LNCAP (cell line): ENCODE measurements at regions not wholly inside any gene's neighbourhood (a gene's known extent, or its start where the extent isn't known, plus 50 kb on each side); places are given as distances from the start of the nearest gene placed in this dataset.

Experiments
- TF ChIP-seq, protein P1 (sequence below): fragments of 450-650 bp; IDR thresholded peaks from 2 replicates; pipeline ENCODE4 v1.5.1; 2017; ENCODE audit warnings: mild to moderate bottlenecking

- TF ChIP-seq, protein P1, sequence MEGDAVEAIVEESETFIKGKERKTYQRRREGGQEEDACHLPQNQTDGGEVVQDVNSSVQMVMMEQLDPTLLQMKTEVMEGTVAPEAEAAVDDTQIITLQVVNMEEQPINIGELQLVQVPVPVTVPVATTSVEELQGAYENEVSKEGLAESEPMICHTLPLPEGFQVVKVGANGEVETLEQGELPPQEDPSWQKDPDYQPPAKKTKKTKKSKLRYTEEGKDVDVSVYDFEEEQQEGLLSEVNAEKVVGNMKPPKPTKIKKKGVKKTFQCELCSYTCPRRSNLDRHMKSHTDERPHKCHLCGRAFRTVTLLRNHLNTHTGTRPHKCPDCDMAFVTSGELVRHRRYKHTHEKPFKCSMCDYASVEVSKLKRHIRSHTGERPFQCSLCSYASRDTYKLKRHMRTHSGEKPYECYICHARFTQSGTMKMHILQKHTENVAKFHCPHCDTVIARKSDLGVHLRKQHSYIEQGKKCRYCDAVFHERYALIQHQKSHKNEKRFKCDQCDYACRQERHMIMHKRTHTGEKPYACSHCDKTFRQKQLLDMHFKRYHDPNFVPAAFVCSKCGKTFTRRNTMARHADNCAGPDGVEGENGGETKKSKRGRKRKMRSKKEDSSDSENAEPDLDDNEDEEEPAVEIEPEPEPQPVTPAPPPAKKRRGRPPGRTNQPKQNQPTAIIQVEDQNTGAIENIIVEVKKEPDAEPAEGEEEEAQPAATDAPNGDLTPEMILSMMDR = no peak
These were observed 169.3 kb downstream of the PPARGC1A start for GRCh38 chr4:23720556-23720955.

- TF ChIP-seq, protein P1 = no peak
These were observed 171.4 kb downstream of the PPARGC1A start for GRCh38 chr4:23718435-23718834.

GRCh38 chr4:23717528-23718248, 172.2 kb downstream of the PPARGC1A start:
- TF ChIP-seq, protein P1 = peak; percentile 61

- TF ChIP-seq, protein P1 = no peak
These were observed 179.5 kb downstream of the PPARGC1A start for GRCh38 chr4:23710298-23710697.

DNA sequence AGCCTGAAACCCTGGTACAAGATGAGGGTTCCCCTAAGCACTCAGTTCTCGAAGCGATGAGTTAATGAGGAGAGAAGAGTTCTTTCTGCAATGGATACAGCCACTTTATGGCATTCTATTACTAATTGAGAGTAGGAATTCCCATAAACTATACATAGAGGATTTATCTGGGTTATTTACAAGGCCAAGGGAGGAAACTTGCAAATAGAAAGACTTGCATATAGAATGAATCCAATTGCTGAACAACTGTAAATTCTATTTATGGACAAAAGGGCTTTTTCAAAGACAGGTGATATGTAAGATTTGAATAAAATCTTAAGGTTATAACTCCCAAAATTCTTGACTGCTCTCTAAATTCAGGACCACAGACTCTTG, 182.2 kb downstream of the PPARGC1A start:
- TF ChIP-seq, protein P1 = no peak

DNA sequence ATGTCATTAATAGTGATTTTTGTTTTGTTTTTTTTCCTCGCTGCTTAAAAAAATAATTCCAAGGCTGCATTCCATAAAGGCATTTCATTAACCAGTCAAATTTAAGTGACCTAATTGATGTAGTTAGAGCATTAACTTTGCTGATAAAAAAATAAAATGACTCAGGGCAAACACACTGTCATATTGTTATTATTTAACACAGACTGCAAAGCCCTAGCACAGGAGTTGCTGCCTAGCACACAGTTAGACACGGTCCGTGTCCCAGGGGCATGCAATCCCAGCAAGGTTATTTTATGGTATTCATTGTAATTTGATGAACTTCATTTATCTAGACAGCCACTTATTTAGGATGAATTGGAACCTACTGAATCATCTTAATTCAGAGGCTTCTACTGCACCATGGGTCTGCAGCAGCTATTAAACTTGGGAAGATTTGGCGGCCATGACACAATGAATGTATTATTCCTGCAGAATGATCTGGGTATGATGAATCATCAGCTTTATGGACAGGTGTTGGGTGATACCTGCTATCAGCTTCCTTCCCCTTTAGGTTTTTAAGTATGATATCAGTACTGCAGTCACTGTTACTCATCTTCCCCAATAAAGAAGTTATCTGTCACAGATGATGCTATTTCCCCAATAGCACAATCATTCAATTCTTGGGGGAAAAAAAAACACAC, 182.7 kb downstream of the PPARGC1A start:
- TF ChIP-seq, protein P1 = no peak

DNA sequence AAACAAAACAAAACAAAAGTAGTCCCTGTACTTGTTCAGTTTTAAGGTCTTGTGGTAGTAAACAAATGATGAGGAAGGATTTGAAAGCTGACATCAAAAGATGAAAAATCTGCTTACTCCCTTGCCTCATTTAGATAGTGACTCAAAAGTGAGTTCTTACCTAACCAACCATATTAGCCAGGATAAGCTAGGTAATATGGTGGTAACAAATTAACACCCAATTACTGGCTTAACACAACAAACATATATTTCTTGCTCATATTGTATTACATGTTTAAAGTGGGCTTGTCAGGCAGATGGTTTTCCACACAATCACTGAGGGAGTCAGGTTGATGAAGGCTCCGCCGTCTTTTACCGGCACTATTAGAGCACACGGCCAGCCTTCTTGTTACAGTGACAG, 189.7 kb downstream of the PPARGC1A start:
- TF ChIP-seq, protein P1 = no peak
